ENCODE measurements at regions not wholly inside any gene's neighbourhood (a gene's known extent, or its start where the extent isn't known, plus 50 kb on each side); places are given as distances from the start of the nearest gene placed in this dataset.
A peak's percentile ranks its signal among the peaks of the same experiment; 100 is the strongest.
"Not testable (repeated sequence)": the region's sequence is repeated elsewhere in the genome, so short reads cannot be mapped to it uniquely, and the experiment has no call there.

- no peak for DNase-seq
Observed at GRCh38 chr13:62524061-62524460, 1108.4 kb upstream of the PCDH20 start.

- DNase-seq = peak; percentile 14
Observed at GRCh38 chr13:62512194-62513141, 1096.8 kb upstream of the PCDH20 start.

- DNase-seq = no peak
Observed at GRCh38 chr13:62510906-62511655, 1095.4 kb upstream of the PCDH20 start.

- no peak for DNase-seq
Observed at GRCh38 chr13:62502588-62502987, 1086.9 kb upstream of the PCDH20 start.

- no peak for DNase-seq
Observed at GRCh38 chr13:62489731-62490130, 1074.1 kb upstream of the PCDH20 start.

GRCh38 chr13:62483774-62484173 lies 1068.1 kb upstream of the PCDH20 start:
- no peak for DNase-seq

GRCh38 chr13:62482351-62482750 lies 1066.7 kb upstream of the PCDH20 start:
- DNase-seq = no peak

GRCh38 chr13:62473944-62474237 lies 1058.2 kb upstream of the PCDH20 start:
- DNase-seq = no peak

GRCh38 chr13:62473190-62473943 lies 1057.7 kb upstream of the PCDH20 start:
- no peak for DNase-seq

- DNase-seq = no peak
Observed at GRCh38 chr13:62453761-62454160, 1038.1 kb upstream of the PCDH20 start.

- no peak for DNase-seq
Observed at GRCh38 chr13:62450759-62451158, 1035.1 kb upstream of the PCDH20 start.

GRCh38 chr13:62447771-62448382 lies 1032.2 kb upstream of the PCDH20 start:
- DNase-seq = not testable (repeated sequence)

- DNase-seq = no peak
Observed at GRCh38 chr13:62444805-62445204, 1029.2 kb upstream of the PCDH20 start.

- DNase-seq = no peak
Observed at GRCh38 chr13:62434081-62434480, 1018.4 kb upstream of the PCDH20 start.

- DNase-seq = no peak
Observed at GRCh38 chr13:62433660-62434059, 1018.0 kb upstream of the PCDH20 start.

GRCh38 chr13:62432906-62433305 lies 1017.3 kb upstream of the PCDH20 start:
- no peak for DNase-seq

- DNase-seq = no peak
Observed at GRCh38 chr13:62432295-62432694, 1016.6 kb upstream of the PCDH20 start.

- no peak for DNase-seq
Observed at GRCh38 chr13:62431852-62432251, 1016.2 kb upstream of the PCDH20 start.

GRCh38 chr13:62418872-62419271 lies 1003.2 kb upstream of the PCDH20 start:
- DNase-seq = no peak

- DNase-seq = no peak
Observed at GRCh38 chr13:62418376-62418775, 1002.7 kb upstream of the PCDH20 start.

GRCh38 chr13:62407871-62408270 lies 992.2 kb upstream of the PCDH20 start:
- DNase-seq = no peak

- DNase-seq = no peak
Observed at GRCh38 chr13:62388515-62388914, 972.9 kb upstream of the PCDH20 start.

- no peak for DNase-seq
Observed at GRCh38 chr13:62387647-62388046, 972.0 kb upstream of the PCDH20 start.

Data from NCI-H2107 (cell line).